IPS DF 6.9 (cell line): ENCODE measurements at regions not wholly inside any gene's neighbourhood (a gene's known extent, or its start where the extent isn't known, plus 50 kb on each side); places are given as distances from the start of the nearest gene placed in this dataset.

Source experiments
- DNase-seq: peaks from one replicate; pipeline ENCODE4 v3.0.0-alpha.2; 2013; ENCODE audit warnings: low read depth, low spot score
- H3K27ac ChIP-seq: one replicate; pipeline ENCODE4 v1.5.1; 2013; ENCODE audit warnings: low read length, control low read depth
- H3K27me3 ChIP-seq: 2 replicates; pipeline ENCODE4 v1.6.1; 2013; ENCODE audit warnings: mild to moderate bottlenecking, low read length; ENCODE audit not compliant: control insufficient read depth, insufficient read depth
- H3K36me3 ChIP-seq: 2 replicates; pipeline ENCODE4 v1.6.1; 2013; ENCODE audit warnings: low read length; ENCODE audit not compliant: control insufficient read depth, insufficient read depth
- H3K4me1 ChIP-seq: 2 replicates; pipeline ENCODE4 v1.6.1; 2013; ENCODE audit warnings: low read length; ENCODE audit not compliant: control insufficient read depth, insufficient read depth
- H3K4me3 ChIP-seq: 2 replicates; pipeline ENCODE4 v1.5.1; 2013; ENCODE audit warnings: mild to moderate bottlenecking, low read length
- H3K9me3 ChIP-seq: 2 replicates; pipeline ENCODE4 v1.6.1; 2013; ENCODE audit warnings: low read length, inconsistent platforms; ENCODE audit not compliant: control insufficient read depth, insufficient read depth
- WGBS: extraction: QIAGEN DNeasy Blood & Tissue Kit; methylation state at CpG from one replicate; pipeline ENCODE4 v1.1.7; 2013; ENCODE audit warnings: mixed read lengths, missing lambda C conversion rate; ENCODE audit not compliant: insufficient read length, insufficient coverage; 5-methylcytosine and 5-hydroxymethylcytosine counted together

DNA sequence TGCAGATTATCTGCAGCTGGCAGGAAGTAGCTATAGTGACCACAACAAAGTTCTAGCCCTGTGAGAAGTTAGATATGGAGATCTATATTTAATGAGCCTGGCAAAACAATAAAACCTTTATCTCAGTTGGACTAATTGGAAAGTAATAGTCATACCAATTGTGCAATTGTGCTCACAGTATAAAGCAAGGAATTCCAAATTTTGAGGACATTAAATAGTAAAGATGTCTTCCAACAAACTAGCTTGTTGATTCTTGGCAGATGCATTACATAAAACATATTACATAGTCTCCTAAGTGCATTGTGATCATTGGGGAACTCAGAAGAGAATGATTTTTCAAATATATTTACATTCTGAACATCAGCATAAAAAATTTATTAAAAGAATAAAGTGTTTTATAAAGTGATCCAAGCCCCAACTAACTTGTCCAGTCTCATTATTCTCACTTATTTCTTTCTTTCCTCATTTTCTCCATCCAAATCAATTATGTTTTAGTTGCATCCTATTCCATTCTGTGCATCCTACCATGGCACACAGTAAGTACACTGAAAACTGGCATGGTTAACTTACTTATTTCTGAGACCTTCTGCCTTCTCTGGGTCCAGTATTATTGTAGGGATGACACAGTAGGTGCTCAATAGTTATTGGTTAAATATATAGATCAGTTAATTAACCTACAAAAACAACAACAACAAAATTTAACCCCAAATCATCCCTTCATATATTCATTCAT lies 977.2 kb upstream of the NUDT12 start:
- Histone ChIP-seq H3K4me3 (no peak overlapping the region), H3K27ac (no peak overlapping the region), H3K4me1 (no peaks in the 10 kb centered on the region), H3K27me3 (no peaks in the 10 kb centered on the region), H3K9me3 (no peaks in the 10 kb centered on the region), H3K36me3 (no peaks in the 10 kb centered on the region)
- no peak for DNase-seq

DNA sequence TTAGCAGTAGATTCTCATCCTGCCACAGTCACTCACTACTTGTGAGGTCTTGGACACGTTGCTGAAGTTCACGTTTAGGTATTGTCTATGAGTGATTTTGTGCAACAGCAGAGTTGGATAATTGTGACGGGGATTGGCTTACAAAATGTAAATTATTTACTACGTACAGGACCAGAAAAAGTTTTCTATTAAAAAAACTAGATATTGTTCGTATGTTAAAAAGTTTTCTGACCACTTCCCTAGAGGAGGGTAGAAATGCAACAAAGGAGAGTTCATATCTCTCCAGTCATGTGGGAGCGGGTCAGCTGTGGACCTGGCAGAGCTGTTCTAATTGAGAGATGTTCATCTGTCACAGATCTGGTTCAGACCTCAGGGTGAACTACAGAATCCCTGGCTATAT lies 976.1 kb upstream of the NUDT12 start:
- Histone ChIP-seq H3K4me3 (no peak overlapping the region), H3K9me3 (no peaks in the 10 kb centered on the region), H3K27me3 (no peaks in the 10 kb centered on the region), H3K4me1 (no peaks in the 10 kb centered on the region), H3K36me3 (no peaks in the 10 kb centered on the region), H3K27ac (no peak overlapping the region)
- DNase-seq, result no peak
- no CpG with 5 or more reads among the region's 6 CpGs for WGBS

DNA sequence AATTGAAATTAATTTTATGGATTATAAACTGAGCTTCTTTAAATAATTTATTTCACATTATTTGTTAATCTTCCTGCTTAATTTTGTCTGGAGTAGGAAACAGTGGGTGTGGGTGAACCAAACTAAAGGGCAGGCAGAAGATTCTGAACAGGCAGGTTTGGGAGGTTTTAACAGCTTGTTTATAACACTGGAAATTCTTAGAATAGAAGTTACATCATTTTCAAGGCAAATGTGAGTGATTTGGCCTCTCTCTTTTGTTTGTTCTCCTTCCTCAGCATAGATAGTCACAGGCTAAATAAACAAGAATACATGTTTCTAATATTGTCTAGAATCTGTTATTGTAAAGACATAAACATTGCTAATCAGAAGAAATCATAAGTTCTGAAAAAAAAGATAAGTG lies 970.9 kb upstream of the NUDT12 start:
- Histone ChIP-seq H3K4me1 (no peaks in the 10 kb centered on the region), H3K9me3 (no peaks in the 10 kb centered on the region; the same call in 1 of the 2 replicates), H3K27me3 (no peaks in the 10 kb centered on the region), H3K4me3 (no peak overlapping the region), H3K36me3 (no peaks in the 10 kb centered on the region), H3K27ac (no peak overlapping the region)
- no peak for DNase-seq

DNA sequence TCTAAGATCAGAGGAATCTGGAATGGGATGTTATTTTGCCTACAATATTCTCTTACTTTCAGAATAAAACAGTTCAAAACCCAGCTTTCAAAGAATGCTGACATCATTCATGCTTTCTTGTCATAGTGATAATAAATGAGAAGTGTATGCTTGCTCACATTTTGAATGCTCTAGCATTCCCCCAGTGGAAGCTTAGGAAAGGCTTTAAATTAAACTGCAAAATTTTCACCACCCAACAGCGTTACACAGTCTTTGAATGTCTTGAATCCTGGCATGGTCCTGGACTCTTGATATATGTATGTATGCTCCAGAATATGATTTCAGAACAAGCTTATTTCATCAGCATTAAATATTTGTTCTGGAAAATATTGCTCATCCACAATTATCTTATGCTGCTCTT lies 964.3 kb upstream of the NUDT12 start:
- no peaks in the 10 kb centered on the region for H3K27me3 ChIP-seq
- no CpG with 5 or more reads among the region's 1 CpG for WGBS
- H3K9me3 ChIP-seq, result no peaks in the 10 kb centered on the region; the same call in 1 of the 2 replicates
- H3K4me3 ChIP-seq, result no peak overlapping the region
- no peaks in the 10 kb centered on the region for H3K4me1 ChIP-seq
- H3K36me3 ChIP-seq, result no peaks in the 10 kb centered on the region
- DNase-seq, result no peak
- H3K27ac ChIP-seq, result no peak overlapping the region

DNA sequence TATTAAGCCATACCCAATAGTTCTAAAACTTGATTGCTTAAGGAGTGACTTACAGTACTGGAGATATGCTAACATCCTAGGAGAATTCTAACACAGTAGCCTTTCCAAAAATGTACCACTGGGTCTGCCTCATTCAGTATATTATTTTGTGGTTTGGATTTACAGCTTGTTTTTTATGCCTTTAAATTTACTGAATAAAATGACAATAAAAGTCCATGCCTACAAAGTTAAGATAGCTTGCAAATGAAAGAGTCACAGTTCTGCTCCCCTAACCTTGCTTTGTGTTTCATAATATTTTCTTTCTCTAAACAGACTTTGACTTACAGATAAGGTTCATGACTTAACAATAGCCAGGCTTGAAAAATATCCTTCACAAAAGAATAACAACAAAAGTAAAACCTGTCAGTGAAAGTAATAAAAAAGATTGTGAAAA lies 951.1 kb upstream of the NUDT12 start:
- H3K4me1 ChIP-seq, result no peaks in the 10 kb centered on the region
- no peak for DNase-seq
- H3K36me3 ChIP-seq, result no peaks in the 10 kb centered on the region
- no peaks in the 10 kb centered on the region for H3K9me3 ChIP-seq
- H3K27me3 ChIP-seq, result no peaks in the 10 kb centered on the region
- H3K27ac ChIP-seq, result no peak overlapping the region
- no peak overlapping the region for H3K4me3 ChIP-seq

DNA sequence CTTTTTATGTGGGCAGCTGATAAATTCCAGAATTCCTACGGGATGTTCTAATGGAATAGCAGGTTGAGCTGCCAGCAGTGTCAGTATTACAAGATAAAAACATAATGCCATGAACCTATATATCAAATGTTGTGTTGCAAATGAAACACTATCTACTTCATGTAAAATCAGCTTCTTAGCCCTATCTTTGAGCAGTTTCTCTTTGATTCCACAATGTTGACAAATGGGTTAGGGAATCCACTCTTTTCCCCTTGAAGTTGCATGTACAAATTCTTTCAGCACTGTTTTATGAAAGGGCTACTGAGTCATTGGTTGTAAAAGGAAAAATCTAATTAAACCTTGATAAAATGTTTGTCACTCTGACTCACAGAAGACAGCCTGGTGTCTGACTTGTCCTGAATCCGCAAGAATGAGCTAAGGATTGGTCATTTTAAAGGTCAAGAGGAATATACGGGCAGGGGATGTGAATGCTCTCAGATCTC lies 950.6 kb upstream of the NUDT12 start:
- DNase-seq, result no peak
- Histone ChIP-seq H3K4me3 (no peak overlapping the region), H3K27ac (no peak overlapping the region)

DNA sequence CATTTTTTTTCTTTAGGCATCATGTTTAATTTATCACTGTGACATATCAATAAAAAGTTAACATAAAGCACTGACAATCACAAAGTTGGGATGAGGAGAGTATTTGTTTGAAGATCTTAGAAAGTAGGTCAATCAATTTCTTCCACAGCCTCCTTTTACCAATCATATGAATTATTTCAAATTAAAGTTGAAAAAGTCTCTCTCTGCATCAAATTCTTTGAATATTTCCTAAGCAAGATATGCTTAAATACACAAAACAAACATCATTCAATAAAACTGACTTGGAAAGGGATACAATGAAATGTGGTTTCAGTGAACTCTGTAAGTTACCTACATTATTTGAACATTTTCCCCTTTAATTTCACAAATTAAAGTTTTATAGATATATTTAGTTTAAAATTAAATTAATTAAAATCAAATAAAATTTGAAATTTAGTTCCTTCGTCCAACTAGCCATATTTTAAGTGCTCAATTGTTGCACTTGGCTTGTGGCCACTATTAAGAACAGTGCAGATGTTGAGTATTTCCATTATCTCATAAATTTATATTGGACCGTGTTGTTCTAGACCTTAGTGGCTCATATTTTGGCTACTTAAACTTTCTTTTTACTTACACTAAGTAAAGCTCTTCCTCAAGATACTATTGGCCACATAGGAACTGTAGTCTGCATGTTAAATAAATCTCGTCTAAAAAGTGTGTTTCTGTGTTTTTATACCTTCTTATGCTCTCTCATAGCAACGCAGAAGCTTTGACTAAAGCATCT lies 949.7 kb upstream of the NUDT12 start:
- no peak overlapping the region for H3K4me3 ChIP-seq
- no peaks in the 10 kb centered on the region for H3K4me1 ChIP-seq
- H3K27ac ChIP-seq, result no peak overlapping the region
- H3K27me3 ChIP-seq, result no peaks in the 10 kb centered on the region
- H3K36me3 ChIP-seq, result no peaks in the 10 kb centered on the region
- H3K9me3 ChIP-seq, result no peaks in the 10 kb centered on the region
- no peak for DNase-seq
- no CpG with 5 or more reads among the region's 4 CpGs for WGBS

More for the DNA sequence above, 950.6 kb upstream of the NUDT12 start:
- Histone ChIP-seq H3K4me1 (no peaks in the 10 kb centered on the region), H3K9me3 (no peaks in the 10 kb centered on the region), H3K36me3 (no peaks in the 10 kb centered on the region), H3K27me3 (no peaks in the 10 kb centered on the region)
- no CpG with 5 or more reads among the region's 3 CpGs for WGBS

DNA sequence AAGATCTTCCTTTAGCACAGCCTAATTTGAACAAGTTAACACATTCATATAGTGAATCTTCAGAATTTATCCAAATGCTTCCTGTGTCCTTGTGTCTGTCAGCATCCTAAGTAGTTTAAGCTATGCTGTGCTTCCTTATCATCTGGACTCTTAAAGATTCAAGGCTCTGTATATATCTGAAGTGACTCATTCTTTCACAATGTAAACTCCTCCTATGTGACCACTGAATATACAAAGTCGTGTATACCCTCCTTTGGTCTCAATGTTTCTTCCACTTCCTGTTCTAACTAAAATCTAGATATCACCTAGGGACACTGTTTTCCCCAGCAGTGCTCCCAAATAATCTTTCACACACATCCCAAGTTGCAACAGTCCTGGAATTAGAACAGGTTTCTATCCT lies 935.7 kb upstream of the NUDT12 start:
- Histone ChIP-seq H3K4me3 (no peak overlapping the region), H3K4me1 (no peaks in the 10 kb centered on the region), H3K36me3 (no peaks in the 10 kb centered on the region), H3K27ac (no peak overlapping the region), H3K27me3 (no peaks in the 10 kb centered on the region), H3K9me3 (no peaks in the 10 kb centered on the region)
- DNase-seq, result no peak
- WGBS, result no CpG with 5 or more reads among the region's 1 CpG

DNA sequence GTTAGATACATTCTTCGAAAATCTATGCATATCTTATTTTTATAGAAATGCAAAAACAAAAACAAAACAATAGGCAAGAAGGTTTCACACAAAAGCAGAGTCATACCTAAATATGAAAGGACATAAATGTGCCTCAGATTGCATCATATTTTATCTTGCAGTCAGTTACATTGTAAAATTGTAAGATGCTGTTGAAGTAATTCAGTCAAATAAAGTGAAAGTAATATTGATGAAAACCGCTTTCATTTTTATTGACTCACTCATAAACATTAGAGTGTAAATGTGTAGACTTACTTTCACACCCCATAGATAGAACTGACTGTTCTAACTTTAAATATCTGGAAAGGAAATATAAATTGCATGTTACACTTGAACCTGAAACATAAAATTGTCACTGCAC lies 931.5 kb upstream of the NUDT12 start:
- no CpG with 5 or more reads among the region's 2 CpGs for WGBS
- H3K27ac ChIP-seq, result no peak overlapping the region

DNA sequence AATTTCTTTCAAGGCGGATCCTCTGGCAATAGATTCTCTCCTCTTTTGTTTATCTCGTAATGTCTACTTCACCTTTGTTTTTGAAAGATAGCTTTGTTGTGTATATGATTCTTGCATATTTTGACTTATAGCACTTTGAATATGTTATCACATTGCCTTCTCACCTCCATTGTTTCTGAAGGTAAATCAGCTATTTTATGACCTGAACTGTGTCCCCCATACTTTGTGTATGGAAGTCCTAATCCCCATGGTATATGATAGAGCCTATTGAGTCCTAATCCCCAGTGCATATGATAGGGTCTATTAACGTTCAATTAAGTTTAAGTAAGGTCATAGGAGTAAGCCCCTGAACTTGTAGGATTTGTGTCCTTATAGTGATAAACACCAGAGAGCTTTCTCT lies 910.2 kb upstream of the NUDT12 start:
- Histone ChIP-seq H3K9me3 (no peaks in the 10 kb centered on the region; the same call in 1 of the 2 replicates), H3K4me3 (no peak overlapping the region), H3K36me3 (no peaks in the 10 kb centered on the region), H3K27me3 (no peaks in the 10 kb centered on the region), H3K27ac (no peak overlapping the region), H3K4me1 (no peaks in the 10 kb centered on the region)
- DNase-seq, result no peak
- WGBS, result no CpG with 5 or more reads among the region's 3 CpGs

More for the DNA sequence above, 931.5 kb upstream of the NUDT12 start:
- H3K36me3 ChIP-seq, result no peaks in the 10 kb centered on the region
- H3K27me3 ChIP-seq, result no peaks in the 10 kb centered on the region
- H3K4me3 ChIP-seq, result no peak overlapping the region
- H3K4me1 ChIP-seq, result no peaks in the 10 kb centered on the region
- DNase-seq, result no peak
- no peaks in the 10 kb centered on the region for H3K9me3 ChIP-seq

DNA sequence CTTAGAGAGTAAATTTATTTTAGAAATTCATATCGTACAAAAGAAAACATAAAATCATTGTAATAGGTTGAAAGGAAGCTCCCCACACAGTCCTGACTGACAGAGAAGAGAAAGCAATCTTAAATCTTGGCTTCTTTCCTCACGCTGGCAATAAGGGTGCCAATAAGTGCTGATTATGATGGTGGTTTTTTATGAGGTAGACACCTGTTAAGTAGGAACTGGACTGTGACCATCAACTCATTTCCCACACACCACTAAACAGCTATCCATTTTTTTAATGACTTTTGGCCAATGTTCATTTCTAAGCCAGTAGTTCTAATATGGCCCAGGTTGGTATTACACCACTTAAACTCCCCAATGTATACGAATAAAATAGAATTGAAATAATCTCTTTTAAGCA lies 893.5 kb upstream of the NUDT12 start:
- no peak for DNase-seq
- Histone ChIP-seq H3K4me3 (no peak overlapping the region), H3K27ac (no peak overlapping the region), H3K36me3 (no peaks in the 10 kb centered on the region), H3K9me3 (no peaks in the 10 kb centered on the region), H3K27me3 (no peaks in the 10 kb centered on the region), H3K4me1 (no peaks in the 10 kb centered on the region)
- no CpG with 5 or more reads among the region's 3 CpGs for WGBS
